ENCODE measurements at regions not wholly inside any gene's neighbourhood (a gene's known extent, or its start where the extent isn't known, plus 50 kb on each side); places are given as distances from the start of the nearest gene placed in this dataset.

DNA sequence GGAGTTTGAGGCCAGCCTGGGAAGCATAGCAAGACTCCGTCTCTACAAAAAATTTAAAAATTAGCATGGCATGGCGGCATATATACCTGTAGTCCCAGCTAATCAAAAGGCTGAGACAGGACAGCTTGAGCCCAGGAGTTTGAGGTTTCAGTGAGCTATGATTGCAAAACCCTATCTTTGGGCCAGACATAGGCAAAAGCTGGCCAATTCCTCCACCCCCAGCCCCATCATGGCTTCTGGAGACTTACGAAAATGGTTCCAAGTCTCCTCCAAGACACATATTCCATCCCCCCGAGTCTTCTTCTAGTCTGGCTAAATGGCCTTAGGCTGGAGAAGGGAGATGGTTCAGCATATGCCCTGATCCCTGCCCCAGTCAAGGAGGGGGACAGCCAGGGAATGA, 172.8 kb upstream of the HAAO start:
- H3K27ac ChIP-seq, result peak overlapping the region; percentile 60 to 93
- H3K4me3 ChIP-seq, result no peak overlapping the region
- TF ChIP-seq, protein P1, sequence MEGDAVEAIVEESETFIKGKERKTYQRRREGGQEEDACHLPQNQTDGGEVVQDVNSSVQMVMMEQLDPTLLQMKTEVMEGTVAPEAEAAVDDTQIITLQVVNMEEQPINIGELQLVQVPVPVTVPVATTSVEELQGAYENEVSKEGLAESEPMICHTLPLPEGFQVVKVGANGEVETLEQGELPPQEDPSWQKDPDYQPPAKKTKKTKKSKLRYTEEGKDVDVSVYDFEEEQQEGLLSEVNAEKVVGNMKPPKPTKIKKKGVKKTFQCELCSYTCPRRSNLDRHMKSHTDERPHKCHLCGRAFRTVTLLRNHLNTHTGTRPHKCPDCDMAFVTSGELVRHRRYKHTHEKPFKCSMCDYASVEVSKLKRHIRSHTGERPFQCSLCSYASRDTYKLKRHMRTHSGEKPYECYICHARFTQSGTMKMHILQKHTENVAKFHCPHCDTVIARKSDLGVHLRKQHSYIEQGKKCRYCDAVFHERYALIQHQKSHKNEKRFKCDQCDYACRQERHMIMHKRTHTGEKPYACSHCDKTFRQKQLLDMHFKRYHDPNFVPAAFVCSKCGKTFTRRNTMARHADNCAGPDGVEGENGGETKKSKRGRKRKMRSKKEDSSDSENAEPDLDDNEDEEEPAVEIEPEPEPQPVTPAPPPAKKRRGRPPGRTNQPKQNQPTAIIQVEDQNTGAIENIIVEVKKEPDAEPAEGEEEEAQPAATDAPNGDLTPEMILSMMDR (IDR thresholded peaks at IDR 0.05), result no peak
- no peak for DNase-seq (ENCODE audit: low spot score)

DNA sequence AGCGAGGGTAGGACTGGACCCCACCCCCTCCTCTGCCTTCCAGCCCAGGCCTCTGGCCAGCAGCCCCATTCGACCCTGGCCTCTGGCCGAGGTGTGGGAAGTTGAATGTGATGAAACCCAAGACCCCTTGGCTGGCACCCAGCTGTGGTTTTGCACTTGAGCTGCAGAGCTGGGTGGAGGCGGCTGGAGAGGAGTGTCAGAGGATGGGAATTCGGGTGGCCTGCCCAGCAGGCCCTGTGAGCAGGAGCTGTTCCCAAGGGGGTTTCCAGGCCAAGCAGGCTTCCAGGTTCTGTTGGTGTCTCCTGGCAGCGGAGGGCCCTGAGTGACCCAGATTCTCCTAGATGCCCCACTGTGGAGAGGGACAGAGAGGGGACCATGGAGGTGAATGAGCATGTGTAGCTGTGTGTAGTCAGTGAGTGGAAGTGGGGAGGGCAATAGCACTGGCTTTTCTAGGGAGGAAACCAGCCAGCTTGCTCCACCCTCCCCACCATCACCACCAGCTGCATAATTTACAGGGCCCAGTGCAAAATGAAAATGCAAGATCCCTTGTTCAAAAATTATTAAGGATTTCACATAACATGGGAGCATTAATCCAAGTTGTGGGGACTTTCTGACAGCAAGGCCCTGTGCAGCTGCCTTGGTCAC, 172.2 kb upstream of the HAAO start:
- Histone ChIP-seq H3K4me3 (no peak overlapping the region), H3K27ac (peak overlapping the region; percentile 60 to 93)
- DNase-seq (ENCODE audit: low spot score), result peak; percentile 90
- TF ChIP-seq, protein P1 (IDR thresholded peaks at IDR 0.05), result no peak

DNA sequence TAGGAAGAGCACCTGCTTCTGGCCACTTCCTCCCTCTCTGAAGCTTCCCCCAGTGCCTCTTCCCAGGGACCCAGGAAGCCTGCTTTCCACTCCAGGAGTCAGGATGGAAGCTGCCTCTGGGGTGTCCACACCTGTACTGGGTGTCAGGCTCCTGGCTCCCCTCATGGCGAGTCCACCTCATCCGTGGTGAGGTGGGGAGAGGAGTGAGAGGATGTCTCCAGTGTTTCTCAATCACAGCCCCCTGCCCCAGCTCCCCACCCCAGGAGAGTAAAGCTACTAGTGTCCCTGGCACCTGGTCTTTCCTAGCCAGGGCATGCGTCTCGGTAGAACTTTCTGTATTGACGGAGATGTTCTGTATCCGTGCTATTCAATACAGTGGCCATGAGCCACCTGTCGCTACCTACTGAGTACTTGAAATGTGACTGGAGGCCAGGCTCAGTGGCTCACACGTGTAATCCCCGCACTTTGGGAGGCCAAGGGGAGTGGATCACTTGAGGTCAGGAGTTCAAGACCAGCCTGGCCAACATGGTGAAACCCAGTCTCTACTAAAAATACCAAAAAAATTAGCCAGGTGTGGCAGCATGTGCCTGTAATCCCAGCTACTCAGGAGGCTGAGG, 171.2 kb upstream of the HAAO start:
- Histone ChIP-seq H3K27ac (peak overlapping the region; percentile 39 to 93), H3K4me3 (no peak overlapping the region)
- no peak for DNase-seq (ENCODE audit: low spot score)
- TF ChIP-seq, protein P1 (IDR thresholded peaks at IDR 0.05), result no peak

DNA sequence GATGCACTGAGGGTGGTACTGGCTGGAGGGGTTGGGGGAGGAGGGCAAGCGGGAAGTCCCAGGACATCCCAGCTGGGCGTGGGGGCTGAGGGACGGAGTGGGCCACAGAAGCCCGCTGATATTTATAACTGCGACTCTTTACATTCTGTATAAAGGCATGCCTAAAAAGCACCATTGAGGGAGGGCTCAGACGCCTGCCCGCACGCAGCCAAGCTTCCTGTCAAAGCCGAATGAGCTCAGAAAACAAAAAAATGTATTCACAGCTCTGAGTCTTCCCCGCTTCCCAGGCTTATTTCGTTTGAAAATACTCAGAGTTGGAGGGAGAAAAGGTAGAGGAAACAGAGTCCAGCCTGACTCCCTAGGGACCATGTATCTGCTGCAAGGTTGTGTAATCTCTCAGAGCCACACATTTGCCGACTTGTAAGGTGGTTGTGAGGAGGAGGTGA, 170.1 kb upstream of the HAAO start:
- H3K4me3 ChIP-seq, result no peak overlapping the region
- peak overlapping the region; percentile 69 to 93 for H3K27ac ChIP-seq
- TF ChIP-seq, protein P1 (IDR thresholded peaks at IDR 0.05), result no peak
- no peak for DNase-seq (ENCODE audit: low spot score)

DNA sequence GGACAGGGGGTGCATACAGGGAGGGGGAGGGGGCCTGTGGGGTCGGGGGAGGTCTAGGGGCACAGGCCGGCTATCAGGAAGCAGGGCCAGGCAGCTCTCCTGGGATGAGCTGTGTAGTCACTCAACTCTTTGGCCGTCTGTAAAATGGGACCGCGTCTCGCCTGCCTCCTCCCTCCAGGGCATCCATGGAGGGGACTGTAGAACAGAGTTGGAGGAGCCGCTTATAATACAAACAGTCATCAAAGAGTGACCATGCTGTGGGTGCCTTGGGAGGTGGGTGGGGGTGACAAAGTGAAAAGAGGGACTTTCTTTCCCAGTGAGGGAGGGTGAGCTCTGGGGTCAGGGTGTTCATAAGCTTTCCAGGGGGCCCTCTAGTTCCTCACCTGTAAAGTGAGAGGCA, 169.6 kb upstream of the HAAO start:
- TF ChIP-seq, protein P1 (IDR thresholded peaks at IDR 0.05), result no peak
- DNase-seq (ENCODE audit: low spot score), result no peak
- H3K4me3 ChIP-seq, result peak overlapping the region; percentile 0
- peak overlapping the region; percentile 69 to 93 for H3K27ac ChIP-seq

DNA sequence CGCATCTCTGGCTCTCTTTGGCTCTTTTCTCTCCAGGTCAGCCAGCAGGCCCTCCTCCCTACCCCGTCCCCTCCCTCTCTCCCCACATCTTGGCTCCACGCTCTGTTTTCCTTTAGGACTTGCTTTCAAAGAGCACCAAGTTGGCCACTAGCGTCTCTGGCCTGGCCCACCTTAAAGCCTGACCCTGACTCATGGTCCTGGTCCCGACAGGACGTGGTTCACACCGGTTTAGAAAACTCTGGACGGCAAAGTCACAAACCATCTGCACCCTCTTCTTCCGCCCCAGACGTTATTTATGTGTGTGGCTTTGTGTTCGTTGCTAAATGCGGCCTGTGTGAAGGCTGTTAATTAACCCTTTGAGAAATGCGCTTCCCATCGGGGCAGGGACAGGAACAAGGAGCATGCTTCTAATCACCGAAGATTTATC, 169.0 kb upstream of the HAAO start:
- DNase-seq (ENCODE audit: low spot score), result peak; percentile 88
- TF ChIP-seq, protein P1 (IDR thresholded peaks at IDR 0.05), result no peak
- Histone ChIP-seq H3K4me3 (peak overlapping the region; percentile 0), H3K27ac (peak overlapping the region; percentile 69 to 93)

DNA sequence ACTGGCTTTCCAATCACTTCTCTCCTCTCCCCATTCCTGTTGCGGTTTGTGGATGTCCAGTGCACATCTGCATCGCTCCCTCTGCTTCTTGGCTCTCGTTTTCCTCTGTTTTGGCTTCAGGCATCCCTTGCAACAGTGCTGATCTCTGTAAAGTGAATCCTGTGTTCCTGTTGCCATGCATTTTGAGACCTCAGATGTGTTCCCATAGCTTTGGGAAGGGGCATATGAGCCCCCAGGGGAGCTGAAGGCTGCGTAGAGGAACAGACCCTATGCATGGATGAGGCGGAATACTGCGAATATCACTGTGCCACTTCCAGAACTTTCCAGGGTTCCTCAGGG, 168.4 kb upstream of the HAAO start:
- TF ChIP-seq, protein P1 (IDR thresholded peaks at IDR 0.05), result no peak
- no peak for DNase-seq (ENCODE audit: low spot score)
- H3K4me3 ChIP-seq, result no peak overlapping the region
- H3K27ac ChIP-seq, result peak overlapping the region; percentile 69 to 93

Measured in coronary artery (tissue), 2 donors.